DMS153 treated with DMSO at 0.1 percent for 48 hours (cell line): ENCODE measurements at regions not wholly inside any gene's neighbourhood (a gene's known extent, or its start where the extent isn't known, plus 50 kb on each side); places are given as distances from the start of the nearest gene placed in this dataset.
"Not testable (repeated sequence)": the region's sequence is repeated elsewhere in the genome, so short reads cannot be mapped to it uniquely, and the experiment has no call there.

Source experiments
- DNase-seq: peaks from one replicate; lab custom pipeline; 2025; ENCODE audit not compliant: unreplicated experiment; lab: John Stamatoyannopoulos, UW

DNA sequence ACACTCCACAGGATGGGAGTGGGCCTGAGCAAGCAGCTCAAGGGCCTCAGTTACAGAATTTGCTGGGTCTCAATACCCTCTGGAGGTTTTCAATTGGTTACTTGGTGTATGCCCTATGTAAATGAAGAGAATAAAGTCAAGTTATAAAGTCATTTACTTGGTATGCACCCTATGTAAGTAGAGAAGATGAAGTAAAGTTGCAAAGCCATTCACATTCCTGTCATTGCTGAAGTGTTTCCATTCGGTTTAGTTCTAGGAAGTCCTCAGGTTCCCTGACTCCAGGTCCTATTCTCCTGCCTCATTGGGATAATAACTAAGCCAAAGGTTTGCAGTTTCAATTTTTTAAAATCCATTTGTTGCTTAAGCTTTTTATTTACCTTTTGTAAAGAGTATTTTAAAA is 272.6 kb upstream of the NPSR1 start:
- no peak for DNase-seq

DNA sequence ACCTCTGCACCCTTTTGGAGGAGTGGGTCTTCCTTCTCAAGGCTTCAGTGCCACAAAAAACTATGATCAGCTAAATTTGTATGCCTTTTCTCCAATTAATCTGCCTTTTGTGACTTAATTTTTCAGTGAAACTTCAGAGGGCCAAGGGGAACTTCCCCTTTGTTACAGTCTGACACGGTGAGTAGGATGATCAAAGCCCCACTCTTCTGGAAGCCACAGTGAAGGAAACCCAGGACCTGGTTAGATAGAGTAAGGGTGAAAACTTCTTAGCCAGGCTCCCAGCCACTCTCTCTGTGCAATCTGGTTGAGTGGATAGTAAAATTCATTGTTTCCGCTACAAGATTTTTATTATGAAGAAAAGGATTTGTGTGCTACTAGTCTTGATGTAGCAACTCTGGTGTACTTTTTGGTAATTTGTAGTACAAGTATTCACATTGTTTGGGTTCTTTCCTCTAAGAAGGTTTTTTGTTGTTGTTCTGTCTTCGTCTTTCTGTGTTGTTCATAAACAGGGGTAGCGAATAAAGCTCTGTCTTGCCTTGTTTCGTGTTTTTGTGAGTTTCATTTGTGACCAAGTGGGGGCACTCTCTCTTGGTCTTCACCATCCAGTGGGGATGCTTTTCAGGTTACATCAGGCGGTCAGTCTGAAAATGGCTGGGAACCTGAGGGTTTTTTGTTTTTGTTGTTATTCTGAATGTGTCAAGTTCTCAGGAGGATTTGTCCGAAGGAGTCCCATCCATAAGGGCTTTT is 268.5 kb upstream of the NPSR1 start:
- DNase-seq: no peak

GRCh38 chr7:34390103-34390502 is 267.9 kb upstream of the NPSR1 start:
- DNase-seq: no peak

- no peak for DNase-seq
Measured at GRCh38 chr7:34392972-34393371, 265.0 kb upstream of the NPSR1 start.

- DNase-seq: no peak
Measured at GRCh38 chr7:34396437-34397064, 261.5 kb upstream of the NPSR1 start.

- no peak for DNase-seq
Measured at GRCh38 chr7:34401776-34402175, 256.2 kb upstream of the NPSR1 start.

DNA sequence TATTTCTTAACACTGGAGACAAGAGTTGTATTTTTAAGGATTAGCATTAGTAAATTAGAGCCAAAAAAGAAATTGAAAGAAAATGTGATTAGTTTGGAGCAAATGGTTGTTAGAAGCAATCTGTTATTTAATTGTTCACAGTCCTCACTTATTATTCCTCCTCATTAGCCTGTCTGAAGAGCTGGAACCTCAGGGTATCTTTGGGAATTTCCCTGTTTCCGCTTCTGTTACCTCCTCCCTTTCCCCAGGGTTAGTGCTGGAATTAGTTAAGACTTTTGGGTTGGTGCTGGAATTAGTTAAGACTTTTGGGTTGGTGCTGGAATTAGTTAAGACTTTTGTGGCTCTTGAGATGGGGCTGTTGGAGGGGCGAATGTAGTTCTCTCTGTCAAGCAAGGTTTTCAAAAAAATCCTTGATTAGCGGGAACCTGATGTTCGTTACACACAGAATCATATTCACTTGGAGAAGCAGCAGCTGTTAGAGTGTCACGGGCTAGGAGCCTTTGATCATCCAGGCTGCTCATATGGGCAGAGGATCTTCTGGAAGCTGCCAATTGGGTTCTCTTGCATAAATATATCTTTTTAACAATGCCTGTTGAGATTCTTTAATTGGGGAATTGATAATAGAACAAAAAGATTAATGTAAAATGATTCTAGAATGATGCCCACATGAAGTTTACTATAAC is 251.0 kb upstream of the NPSR1 start:
- no peak for DNase-seq

GRCh38 chr7:34407586-34407985 is 250.4 kb upstream of the NPSR1 start:
- DNase-seq: no peak

DNA sequence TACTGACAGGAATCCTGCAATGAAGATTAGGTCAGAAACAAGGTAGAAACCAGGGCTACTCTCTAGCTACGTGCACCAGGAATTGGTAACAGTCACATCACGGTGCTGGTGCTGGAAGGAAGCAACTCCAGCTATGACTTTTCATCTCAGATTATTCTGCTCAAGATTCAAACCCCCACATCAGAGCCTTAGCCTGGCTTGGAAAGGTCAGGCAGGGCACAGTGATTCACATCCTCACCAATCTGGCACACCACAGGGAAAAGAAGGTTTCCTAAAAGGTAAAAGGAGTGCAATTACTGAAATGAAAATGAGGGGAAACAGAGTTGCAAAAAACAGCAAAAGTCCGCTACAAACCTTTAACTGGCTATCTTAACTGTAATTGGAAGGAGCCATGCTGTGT is 240.2 kb upstream of the NPSR1 start:
- no peak for DNase-seq

DNA sequence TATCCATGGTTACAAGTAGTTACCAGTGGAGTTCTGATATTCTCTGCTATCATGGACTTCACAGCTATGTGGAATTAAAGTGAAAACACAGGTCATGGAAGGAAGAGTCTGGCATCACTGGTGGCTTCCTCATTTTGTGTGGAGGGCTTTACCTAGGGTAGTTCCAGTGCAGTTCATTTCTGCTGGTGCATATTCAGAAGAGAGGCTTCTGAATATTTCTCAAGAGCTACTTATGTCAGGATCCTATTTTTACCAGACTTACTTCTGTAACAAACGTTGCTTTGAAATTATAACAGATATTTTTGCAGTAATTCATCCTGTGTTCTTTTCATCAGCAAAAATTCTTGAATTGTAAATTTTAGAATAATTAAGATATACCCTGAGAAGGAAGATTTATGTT is 236.5 kb upstream of the NPSR1 start:
- DNase-seq: no peak

DNA sequence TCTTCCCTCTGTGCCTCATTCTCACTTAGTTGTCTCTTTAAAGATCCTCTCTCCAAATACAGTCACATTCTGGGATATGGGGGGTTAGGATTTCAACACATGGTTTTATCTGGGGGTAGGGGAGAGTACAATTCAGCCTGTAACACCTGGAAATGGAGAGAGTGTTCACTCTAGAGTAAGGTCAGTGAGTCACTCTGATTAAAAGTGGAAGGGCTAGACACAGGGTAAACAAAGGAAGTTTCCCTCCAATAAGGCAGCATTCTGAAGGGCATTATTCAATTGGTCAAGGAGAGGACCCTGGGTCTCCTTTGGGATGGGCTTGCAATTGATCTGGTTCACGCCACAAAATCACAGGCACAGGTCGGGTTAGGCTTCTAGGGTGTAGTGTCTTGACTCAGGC is 232.8 kb upstream of the NPSR1 start:
- no peak for DNase-seq

DNA sequence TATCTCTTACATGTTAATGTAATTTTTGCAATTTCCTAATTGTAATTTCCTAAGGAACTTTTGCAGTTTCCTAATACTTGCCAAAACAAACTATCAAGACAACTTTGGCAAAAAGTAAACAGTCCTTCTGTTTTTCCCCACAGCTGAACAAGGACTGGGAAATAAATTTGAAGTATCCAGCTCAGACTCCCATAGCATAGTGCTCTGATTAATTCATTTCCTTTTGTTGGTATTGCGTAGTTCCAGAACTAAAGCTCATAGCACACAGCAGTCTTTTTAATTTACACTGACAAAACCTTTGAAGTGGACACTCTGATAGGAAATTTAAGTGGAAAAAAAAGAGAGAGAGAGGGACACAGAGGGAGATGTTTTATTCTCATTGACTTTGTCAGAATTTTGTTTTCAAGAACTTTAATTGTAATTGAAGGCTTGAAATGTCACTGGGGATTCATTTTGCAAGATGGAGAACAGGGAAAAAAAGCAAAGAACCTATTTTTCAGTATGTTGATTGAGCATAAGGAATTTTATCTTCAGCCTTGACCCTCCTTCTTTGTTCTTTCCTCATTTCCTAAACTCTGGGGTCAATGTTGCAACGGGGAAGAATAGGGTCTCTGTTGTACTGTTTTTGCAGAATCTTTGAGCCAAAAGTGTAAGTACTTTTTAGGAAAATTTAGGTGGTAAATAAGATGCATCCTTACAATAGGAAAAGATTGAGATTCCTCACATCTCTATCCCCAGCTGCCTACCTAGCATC is 232.2 kb upstream of the NPSR1 start:
- DNase-seq: no peak

GRCh38 chr7:34430456-34430855 is 227.6 kb upstream of the NPSR1 start:
- no peak for DNase-seq

GRCh38 chr7:34438436-34438835 is 219.6 kb upstream of the NPSR1 start:
- DNase-seq: no peak

- no peak for DNase-seq
Measured at GRCh38 chr7:34445653-34446052, 212.4 kb upstream of the NPSR1 start.

DNA sequence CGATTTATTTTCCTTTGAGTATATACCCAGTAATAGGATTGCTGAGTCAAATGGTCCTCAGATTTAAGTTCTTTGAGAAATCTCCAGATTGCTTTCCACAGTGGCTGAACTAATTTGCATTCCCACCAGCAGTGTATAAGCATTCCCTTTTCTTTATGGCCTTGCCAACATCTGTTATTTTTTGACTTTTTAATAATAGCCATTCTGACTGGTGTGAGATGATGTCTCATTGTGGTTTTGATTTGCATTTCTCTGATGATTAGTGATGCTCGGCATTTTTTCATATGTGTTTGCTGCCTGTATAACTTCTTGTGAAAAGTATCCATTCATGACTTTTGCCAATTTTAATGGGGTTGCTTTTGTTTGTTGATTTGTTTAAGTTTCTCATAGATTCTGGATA is 209.5 kb upstream of the NPSR1 start:
- not testable (repeated sequence) for DNase-seq

DNA sequence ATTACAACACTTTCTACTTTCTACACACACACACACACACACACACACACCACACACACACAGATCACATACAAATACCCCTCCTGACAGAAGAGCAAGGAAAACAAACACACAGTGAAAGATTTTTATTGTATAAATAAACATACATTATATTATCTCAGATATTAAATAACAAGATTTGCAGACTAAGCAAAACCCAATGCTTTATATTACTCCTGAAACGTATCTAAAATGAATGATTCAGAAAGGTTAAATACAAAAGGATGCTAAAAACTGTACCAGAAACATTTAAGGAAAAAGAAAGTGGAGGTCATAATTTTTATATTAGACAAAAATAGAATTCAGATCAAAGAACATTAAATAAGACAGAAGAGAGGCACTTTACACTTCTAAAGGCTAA is 208.3 kb upstream of the NPSR1 start:
- DNase-seq: no peak

DNA sequence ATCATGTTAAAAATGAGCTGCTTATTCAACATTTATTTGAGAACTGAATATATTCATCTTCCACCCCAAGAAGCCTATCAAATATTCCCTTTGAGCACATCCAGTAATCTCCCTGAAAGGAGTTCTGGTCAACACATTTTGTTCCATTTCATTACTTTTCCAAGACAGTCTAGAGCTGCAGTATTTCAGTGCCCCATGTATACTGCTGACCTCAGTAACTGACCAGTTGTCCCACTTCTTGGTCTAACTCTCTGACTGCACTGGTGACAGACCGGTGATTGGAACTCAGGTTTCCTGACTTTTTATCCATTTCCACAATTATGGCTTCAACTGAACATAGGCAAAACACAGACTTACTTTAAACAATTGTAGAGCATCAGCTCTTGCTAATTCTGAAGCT is 206.8 kb upstream of the NPSR1 start:
- DNase-seq: no peak

GRCh38 chr7:34451923-34452322 is 206.1 kb upstream of the NPSR1 start:
- DNase-seq: no peak

DNA sequence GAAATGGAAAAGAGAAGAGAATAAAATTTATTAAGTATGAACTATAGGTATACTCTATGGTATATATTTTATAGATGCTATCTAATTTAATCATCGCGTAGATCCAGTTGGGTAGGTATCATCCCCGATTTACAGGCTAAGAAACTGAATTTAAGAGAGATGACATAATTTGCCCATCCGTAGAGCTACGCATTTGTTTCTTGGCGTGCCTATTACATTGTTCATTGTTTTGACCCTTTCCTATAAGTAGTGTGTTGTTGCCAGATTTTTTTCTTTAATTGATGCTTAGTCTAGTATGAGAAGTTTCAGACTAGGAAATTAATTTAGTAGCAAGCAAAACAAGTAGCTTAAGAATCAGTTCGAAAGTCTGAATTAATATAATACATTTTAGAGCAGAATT is 205.7 kb upstream of the NPSR1 start:
- no peak for DNase-seq

DNA sequence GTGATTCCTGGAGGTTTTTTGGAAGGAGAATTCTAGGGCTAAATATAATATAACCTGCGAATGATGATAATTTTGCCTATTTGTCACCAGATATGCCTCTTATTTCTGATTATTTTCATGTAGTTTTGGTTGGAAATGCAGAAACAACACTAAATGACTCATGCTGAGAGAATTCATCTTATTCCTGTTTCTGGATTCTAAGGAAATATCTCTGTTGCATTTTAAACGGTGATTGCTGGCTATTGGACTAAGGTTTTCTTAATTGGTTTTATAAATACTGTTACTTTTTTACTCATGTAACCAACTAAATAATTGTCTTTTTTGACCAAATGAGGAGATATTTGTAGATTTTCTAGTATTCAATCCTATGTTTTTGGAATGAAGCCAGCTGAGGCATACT is 204.9 kb upstream of the NPSR1 start:
- no peak for DNase-seq

DNA sequence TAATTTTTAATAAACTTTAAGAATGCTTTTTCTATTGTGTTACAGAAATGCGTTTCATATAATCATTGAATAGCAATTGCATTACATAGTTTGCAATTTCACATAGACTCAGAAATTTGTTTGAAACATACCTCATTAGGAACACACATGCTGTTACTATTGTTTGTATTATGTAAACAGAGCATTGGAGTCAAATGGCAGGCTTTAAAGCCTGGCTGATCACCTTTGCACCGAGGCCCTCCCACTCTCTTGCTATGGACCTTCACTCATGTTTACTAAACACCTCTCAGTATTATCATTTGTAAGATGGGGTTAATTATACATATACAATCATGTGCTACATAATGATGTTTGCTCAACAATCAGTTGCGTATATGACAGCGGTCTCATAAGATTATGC is 203.6 kb upstream of the NPSR1 start:
- no peak for DNase-seq
